ENCODE measurements at regions not wholly inside any gene's neighbourhood (a gene's known extent, or its start where the extent isn't known, plus 50 kb on each side); places are given as distances from the start of the nearest gene placed in this dataset.

DNA sequence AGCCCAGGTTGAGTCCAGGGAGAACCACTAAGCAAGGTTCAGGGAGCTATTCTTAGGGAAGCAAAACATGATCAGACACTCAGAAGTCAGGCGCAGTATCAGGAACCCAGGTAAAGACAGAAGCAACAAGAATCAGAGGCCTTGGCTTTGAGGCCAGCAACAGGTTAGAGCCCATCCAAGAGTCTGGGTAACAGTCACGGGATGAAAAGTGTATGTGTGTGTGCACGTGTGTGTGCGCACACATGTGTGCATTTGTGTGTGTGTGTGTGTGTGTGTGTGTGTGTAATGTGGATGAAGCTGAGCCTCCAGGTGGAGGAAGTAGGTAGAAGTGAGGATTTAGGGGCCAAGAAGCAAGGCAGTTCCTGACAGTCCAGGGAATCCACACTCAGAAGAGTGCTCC lies 63.1 kb downstream of the CCNA1 start:
- TF ChIP-seq EZH2 (IDR thresholded peaks at IDR 0.05; ENCODE audit: low read depth) (no peak), CTCF (conservative IDR thresholded peaks at IDR 0.05) (no peak)

All from PC-9 (cell line).